ENCODE measurements at regions not wholly inside any gene's neighbourhood (a gene's known extent, or its start where the extent isn't known, plus 50 kb on each side); places are given as distances from the start of the nearest gene placed in this dataset.

- peaks cover 67% of the 10 kb centered on the region for H3K4me1 ChIP-seq (replicated peaks; ENCODE audit: insufficient read depth)
- H3K27me3 ChIP-seq (ENCODE audit: insufficient read depth, low read depth): no peaks in the 10 kb centered on the region
- TF ChIP-seq EZH2 (IDR thresholded peaks at IDR 0.05; ENCODE audit: low read depth): no peak
- TF ChIP-seq, protein P1, sequence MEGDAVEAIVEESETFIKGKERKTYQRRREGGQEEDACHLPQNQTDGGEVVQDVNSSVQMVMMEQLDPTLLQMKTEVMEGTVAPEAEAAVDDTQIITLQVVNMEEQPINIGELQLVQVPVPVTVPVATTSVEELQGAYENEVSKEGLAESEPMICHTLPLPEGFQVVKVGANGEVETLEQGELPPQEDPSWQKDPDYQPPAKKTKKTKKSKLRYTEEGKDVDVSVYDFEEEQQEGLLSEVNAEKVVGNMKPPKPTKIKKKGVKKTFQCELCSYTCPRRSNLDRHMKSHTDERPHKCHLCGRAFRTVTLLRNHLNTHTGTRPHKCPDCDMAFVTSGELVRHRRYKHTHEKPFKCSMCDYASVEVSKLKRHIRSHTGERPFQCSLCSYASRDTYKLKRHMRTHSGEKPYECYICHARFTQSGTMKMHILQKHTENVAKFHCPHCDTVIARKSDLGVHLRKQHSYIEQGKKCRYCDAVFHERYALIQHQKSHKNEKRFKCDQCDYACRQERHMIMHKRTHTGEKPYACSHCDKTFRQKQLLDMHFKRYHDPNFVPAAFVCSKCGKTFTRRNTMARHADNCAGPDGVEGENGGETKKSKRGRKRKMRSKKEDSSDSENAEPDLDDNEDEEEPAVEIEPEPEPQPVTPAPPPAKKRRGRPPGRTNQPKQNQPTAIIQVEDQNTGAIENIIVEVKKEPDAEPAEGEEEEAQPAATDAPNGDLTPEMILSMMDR (conservative IDR thresholded peaks at IDR 0.05): no peak
- H3F3A ChIP-seq (ENCODE audit: insufficient read depth, low read depth): peaks cover 40% of the 10 kb centered on the region
- no peak overlapping the region for H3K4me2 ChIP-seq
- ChIA-PET POLR2A (ENCODE audit: unreplicated experiment) (no interaction called here), CTCF (interaction anchor here (1.1 kb wide), 1 partner anchor 106 kb away, joined by 3 read pairs; no protein-coding TSS in a partner anchor)
- intact Hi-C loops (cut with micrococcal nuclease; ENCODE audit: unreplicated experiment): loop anchor here (5.0 kb wide), 1 partner anchor 125 kb away; no protein-coding TSS in a partner anchor
- DNase-seq: no peak
- H4K20me1 ChIP-seq (ENCODE audit: insufficient read depth): no peaks in the 10 kb centered on the region
- no peak overlapping the region for H3K27ac ChIP-seq
- no peak overlapping the region for H2AFZ ChIP-seq
- no peaks in the 10 kb centered on the region for H3K36me3 ChIP-seq (ENCODE audit: low read depth)
- H3K4me3 ChIP-seq: no peak overlapping the region
- H3K9me3 ChIP-seq (ENCODE audit: insufficient read depth, low read depth): no peaks in the 10 kb centered on the region
- no peaks in the 10 kb centered on the region for H3K9me2 ChIP-seq (ENCODE audit: insufficient read depth)
- BruUV-seq (replicated peaks): no TSS peak
- no peaks in the 10 kb centered on the region for H3K79me2 ChIP-seq (ENCODE audit: low read depth)
Measured at GRCh38 chr2:42961961-42962360, 169.6 kb upstream of the HAAO start.

DNA sequence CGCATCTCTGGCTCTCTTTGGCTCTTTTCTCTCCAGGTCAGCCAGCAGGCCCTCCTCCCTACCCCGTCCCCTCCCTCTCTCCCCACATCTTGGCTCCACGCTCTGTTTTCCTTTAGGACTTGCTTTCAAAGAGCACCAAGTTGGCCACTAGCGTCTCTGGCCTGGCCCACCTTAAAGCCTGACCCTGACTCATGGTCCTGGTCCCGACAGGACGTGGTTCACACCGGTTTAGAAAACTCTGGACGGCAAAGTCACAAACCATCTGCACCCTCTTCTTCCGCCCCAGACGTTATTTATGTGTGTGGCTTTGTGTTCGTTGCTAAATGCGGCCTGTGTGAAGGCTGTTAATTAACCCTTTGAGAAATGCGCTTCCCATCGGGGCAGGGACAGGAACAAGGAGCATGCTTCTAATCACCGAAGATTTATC is 169.0 kb upstream of the HAAO start:
- no peak overlapping the region for H2AFZ ChIP-seq
- H3K9me2 ChIP-seq (ENCODE audit: insufficient read depth): no peaks in the 10 kb centered on the region
- no peaks in the 10 kb centered on the region for H4K20me1 ChIP-seq (ENCODE audit: insufficient read depth)
- no peak for TF ChIP-seq EZH2 (IDR thresholded peaks at IDR 0.05; ENCODE audit: low read depth)
- TF ChIP-seq, protein P1 (conservative IDR thresholded peaks at IDR 0.05): no peak
- ChIA-PET POLR2A (ENCODE audit: unreplicated experiment) (no interaction called here), CTCF (no interaction called here)
- no peaks in the 10 kb centered on the region for H3K79me2 ChIP-seq (ENCODE audit: low read depth)
- peaks cover 73% of the 10 kb centered on the region for H3K4me1 ChIP-seq (replicated peaks; ENCODE audit: insufficient read depth)
- H3K36me3 ChIP-seq (ENCODE audit: low read depth): no peaks in the 10 kb centered on the region
- no peaks in the 10 kb centered on the region for H3K27me3 ChIP-seq (ENCODE audit: insufficient read depth, low read depth)
- H3K9me3 ChIP-seq (ENCODE audit: insufficient read depth, low read depth): no peaks in the 10 kb centered on the region
- no peak overlapping the region for H3K27ac ChIP-seq
- H3F3A ChIP-seq (ENCODE audit: insufficient read depth, low read depth): peaks cover 46% of the 10 kb centered on the region
- no peak for DNase-seq
- no TSS peak for BruUV-seq (replicated peaks)
- H3K4me3 ChIP-seq: no peak overlapping the region
- intact Hi-C loops (cut with micrococcal nuclease; ENCODE audit: unreplicated experiment): loop anchor here (5.0 kb wide), 1 partner anchor 126 kb away; no protein-coding TSS in a partner anchor
- H3K4me2 ChIP-seq: no peak overlapping the region

DNA sequence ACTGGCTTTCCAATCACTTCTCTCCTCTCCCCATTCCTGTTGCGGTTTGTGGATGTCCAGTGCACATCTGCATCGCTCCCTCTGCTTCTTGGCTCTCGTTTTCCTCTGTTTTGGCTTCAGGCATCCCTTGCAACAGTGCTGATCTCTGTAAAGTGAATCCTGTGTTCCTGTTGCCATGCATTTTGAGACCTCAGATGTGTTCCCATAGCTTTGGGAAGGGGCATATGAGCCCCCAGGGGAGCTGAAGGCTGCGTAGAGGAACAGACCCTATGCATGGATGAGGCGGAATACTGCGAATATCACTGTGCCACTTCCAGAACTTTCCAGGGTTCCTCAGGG is 168.4 kb upstream of the HAAO start:
- ChIA-PET POLR2A (ENCODE audit: unreplicated experiment) (no interaction called here), CTCF (no interaction called here)
- TF ChIP-seq EZH2 (IDR thresholded peaks at IDR 0.05; ENCODE audit: low read depth): no peak
- TF ChIP-seq, protein P1 (conservative IDR thresholded peaks at IDR 0.05): no peak
- no TSS peak for BruUV-seq (replicated peaks)
- Histone ChIP-seq H3K4me1 (replicated peaks; ENCODE audit: insufficient read depth) (peaks cover 75% of the 10 kb centered on the region), H3K9me3 (ENCODE audit: insufficient read depth, low read depth) (no peaks in the 10 kb centered on the region), H3K27me3 (ENCODE audit: insufficient read depth, low read depth) (no peaks in the 10 kb centered on the region), H4K20me1 (ENCODE audit: insufficient read depth) (no peaks in the 10 kb centered on the region), H3K9me2 (ENCODE audit: insufficient read depth) (no peaks in the 10 kb centered on the region), H3K79me2 (ENCODE audit: low read depth) (no peaks in the 10 kb centered on the region), H3K4me2 (peak overlapping the region; percentile 37; the same call in 1 of the 2 replicates), H3K27ac (peak overlapping the region; percentile 69), H2AFZ (no peak overlapping the region), H3K4me3 (no peak overlapping the region), H3K36me3 (ENCODE audit: low read depth) (no peaks in the 10 kb centered on the region), H3F3A (ENCODE audit: insufficient read depth, low read depth) (peaks cover 51% of the 10 kb centered on the region)
- DNase-seq: no peak
- intact Hi-C loops (cut with micrococcal nuclease; ENCODE audit: unreplicated experiment): loop anchor here (5.0 kb wide), 1 partner anchor 126 kb away; no protein-coding TSS in a partner anchor

Measured in PC-9 (cell line).